ENCODE measurements at regions not wholly inside any gene's neighbourhood (a gene's known extent, or its start where the extent isn't known, plus 50 kb on each side); places are given as distances from the start of the nearest gene placed in this dataset.

DNA sequence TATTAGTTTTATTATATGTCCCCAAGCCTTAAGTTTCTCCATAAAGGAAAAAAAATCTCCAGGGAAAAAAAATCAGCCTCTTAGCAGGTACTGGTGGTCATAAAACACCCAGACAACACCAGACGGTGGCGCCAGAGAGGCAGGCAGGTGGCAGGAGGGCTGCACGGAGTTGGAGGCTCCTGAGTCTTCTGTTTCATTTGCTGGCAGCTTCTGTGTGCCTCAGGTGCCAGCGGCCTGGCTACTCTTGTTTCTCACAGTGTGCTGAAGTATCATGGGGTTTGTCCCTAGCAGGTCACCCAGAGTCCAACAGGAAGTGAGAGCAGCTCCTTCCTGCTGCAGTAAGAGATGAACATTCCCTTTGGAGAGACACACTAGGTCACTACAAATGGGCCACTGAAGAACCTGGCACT lies 123.3 kb upstream of the GADD45A start:
- TF ChIP-seq, protein P1, sequence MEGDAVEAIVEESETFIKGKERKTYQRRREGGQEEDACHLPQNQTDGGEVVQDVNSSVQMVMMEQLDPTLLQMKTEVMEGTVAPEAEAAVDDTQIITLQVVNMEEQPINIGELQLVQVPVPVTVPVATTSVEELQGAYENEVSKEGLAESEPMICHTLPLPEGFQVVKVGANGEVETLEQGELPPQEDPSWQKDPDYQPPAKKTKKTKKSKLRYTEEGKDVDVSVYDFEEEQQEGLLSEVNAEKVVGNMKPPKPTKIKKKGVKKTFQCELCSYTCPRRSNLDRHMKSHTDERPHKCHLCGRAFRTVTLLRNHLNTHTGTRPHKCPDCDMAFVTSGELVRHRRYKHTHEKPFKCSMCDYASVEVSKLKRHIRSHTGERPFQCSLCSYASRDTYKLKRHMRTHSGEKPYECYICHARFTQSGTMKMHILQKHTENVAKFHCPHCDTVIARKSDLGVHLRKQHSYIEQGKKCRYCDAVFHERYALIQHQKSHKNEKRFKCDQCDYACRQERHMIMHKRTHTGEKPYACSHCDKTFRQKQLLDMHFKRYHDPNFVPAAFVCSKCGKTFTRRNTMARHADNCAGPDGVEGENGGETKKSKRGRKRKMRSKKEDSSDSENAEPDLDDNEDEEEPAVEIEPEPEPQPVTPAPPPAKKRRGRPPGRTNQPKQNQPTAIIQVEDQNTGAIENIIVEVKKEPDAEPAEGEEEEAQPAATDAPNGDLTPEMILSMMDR (IDR thresholded peaks at IDR 0.05) = peak; percentile 66
- peak overlapping the region in 1 of 2 donors; percentile 4 for H3K27ac ChIP-seq
- H3K4me3 ChIP-seq = no peak overlapping the region
- peak; percentile 89 for DNase-seq (ENCODE audit: low spot score)

DNA sequence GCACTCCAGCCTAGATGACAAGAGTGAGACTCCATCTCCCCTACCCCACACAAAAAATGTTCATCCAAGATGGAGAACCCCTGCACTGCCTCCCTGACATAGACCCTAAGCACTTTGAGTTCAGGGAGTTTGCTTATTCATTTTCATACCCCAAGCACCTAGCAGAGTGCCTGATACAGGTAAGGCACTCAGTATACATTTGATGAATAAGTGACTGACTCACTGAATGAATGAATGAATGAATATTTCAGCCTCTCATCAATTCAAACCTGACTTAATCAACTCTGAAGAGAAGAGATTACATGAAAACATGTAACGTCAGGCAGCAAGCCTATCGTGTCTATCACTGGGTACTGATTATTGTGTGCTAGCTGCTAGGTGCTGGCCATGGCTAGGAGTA lies 121.3 kb upstream of the GADD45A start:
- TF ChIP-seq, protein P1 (IDR thresholded peaks at IDR 0.05) = no peak
- H3K27ac ChIP-seq = peak overlapping the region in 1 of 2 donors; percentile 72
- no peak overlapping the region for H3K4me3 ChIP-seq
- DNase-seq (ENCODE audit: low spot score) = no peak

DNA sequence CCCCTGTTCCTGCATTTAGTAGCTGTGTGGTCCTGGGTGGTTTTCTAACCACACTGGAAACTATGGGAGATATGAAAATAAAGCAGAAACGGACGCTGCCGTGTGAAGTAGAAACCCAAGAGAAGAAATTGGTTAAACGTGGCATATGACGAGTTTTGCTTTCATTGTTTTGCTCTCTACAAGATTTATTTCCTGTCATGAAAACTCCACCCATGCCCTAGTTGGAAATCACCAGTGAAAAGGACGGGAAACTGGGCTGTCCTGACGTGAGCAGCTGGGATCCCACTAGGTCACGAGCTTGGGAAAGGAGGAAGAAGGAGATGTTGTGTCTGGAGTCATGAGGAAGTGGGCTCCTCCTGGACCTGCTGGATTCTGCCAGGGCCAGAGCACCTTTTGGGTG lies 120.8 kb upstream of the GADD45A start:
- DNase-seq (ENCODE audit: low spot score) = peak; percentile 78
- no peak overlapping the region for H3K4me3 ChIP-seq
- TF ChIP-seq, protein P1 (IDR thresholded peaks at IDR 0.05) = no peak
- H3K27ac ChIP-seq = peak overlapping the region in 1 of 2 donors; percentile 72

DNA sequence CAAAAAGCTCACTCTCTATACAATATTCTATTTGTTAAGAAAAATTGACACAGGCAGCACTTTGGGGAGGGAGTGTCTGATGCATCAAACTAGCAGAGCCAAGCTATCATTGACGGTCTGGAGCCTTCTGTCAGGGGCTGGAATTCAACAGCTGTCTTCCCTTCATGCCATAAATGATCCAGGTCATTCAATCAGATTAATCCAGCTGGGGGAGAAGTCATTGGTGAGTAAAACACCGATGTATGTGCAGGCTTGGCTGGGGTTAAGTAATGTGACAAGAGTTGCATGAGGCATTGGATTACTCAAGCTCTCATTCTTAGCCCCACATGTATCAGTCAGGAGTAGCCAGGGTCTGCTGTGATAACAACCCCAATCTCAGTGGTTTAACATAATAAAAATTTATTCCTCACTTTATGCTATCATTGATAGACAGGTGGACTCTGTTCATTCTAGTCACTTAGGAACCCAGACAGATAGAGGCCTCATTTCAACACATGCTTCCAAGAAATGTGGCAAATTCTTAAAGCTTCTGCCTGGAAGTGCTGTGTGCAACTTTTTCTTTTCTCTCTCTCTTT lies 118.1 kb upstream of the GADD45A start:
- H3K4me3 ChIP-seq = no peak overlapping the region
- DNase-seq (ENCODE audit: low spot score) = no peak
- TF ChIP-seq, protein P1 (IDR thresholded peaks at IDR 0.05) = no peak
- H3K27ac ChIP-seq = no peak overlapping the region

DNA sequence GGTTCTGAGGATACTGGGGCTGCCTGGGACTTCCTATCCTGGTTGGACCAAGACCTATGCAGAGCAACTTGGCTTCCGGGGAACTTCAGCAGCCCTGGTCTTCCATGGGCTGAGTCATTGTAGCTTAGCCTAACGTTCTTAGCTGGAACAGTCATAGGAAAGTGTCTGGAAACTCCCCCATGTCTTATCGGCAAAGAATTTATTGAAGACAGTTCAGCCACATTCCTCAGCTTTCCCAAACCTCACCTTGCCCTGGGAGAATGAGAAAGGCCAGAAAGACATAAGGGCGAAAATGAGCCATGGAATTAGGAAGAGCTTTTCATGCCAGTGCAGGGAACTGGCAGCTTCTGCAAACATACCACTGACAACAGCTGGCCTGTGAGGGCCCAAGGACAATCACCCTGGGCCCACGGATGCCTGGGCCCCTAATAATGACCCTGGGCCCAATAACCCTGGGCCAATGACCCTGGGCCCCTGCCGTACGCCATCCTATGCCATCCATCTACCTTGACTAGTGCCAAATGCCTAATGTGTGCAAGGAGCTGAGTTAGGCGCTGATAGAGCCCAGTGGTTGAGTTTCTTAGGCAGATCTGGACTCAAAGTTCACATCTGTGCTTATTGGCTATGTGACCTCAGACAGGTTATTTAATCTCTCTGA lies 114.4 kb upstream of the GADD45A start:
- TF ChIP-seq, protein P1 (IDR thresholded peaks at IDR 0.05) = no peak
- no peak for DNase-seq (ENCODE audit: low spot score)
- Histone ChIP-seq H3K27ac (peak overlapping the region; percentile 17 to 37), H3K4me3 (no peak overlapping the region)

DNA sequence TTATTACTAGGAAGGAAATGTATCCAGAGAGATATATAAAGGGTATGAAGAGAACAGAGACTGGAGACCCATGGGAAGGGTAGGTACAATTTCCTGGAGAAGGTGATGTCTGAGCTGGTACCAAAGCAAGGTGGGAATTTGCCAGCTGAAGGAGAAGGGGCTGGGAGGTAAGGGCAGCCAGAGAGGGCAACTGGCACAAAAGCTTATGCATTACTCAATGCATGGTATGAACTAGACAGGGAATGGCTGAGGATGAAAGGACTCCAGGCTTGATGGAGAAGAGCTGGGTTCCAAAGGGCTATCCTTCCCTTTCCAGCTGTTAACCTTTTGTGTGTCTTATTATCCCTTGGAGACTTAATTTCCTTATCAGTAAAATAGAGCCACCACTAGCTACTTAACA lies 113.6 kb upstream of the GADD45A start:
- DNase-seq (ENCODE audit: low spot score) = no peak
- H3K27ac ChIP-seq = no peak overlapping the region
- no peak overlapping the region for H3K4me3 ChIP-seq
- TF ChIP-seq, protein P1 (IDR thresholded peaks at IDR 0.05) = no peak
